Prostate gland (tissue), 2 donors: ENCODE measurements at regions not wholly inside any gene's neighbourhood (a gene's known extent, or its start where the extent isn't known, plus 50 kb on each side); places are given as distances from the start of the nearest gene placed in this dataset.

ENCODE experiments used
- CTCF ChIP-seq, 4 experiments: fragments of 200-600 bp in 2 of 4; fragments of 450-650 bp in 2 of 4; sonication (generic) in 2 of 4; IDR thresholded peaks; 1 replicate in 3 of 4; 2 replicates in 1 of 4; pipeline ENCODE4 v1.5.1; 2016 to 2019; ENCODE audit warnings: antibody characterized with exemption in 4 of 4, mild to moderate bottlenecking in 2 of 4, moderate library complexity in 2 of 4
- POLR2A ChIP-seq: fragments of 450-650 bp; IDR thresholded peaks from one replicate; pipeline ENCODE4 v1.6.1; 2016; ENCODE audit warnings: antibody characterized with exemption, mild to moderate bottlenecking

GRCh38 chrX:30943984-30944383, 54.9 kb upstream of the TAB3 start:
- no peak for TF ChIP-seq CTCF (IDR thresholded peaks at IDR 0.05)
- no peak for TF ChIP-seq POLR2A
